Fibroblast of lung (primary cell): ENCODE measurements at regions not wholly inside any gene's neighbourhood (a gene's known extent, or its start where the extent isn't known, plus 50 kb on each side); places are given as distances from the start of the nearest gene placed in this dataset.
"Not testable (repeated sequence)": the region's sequence is repeated elsewhere in the genome, so short reads cannot be mapped to it uniquely, and the experiment has no call there.

Experiments
- DNase-seq, 2 donors: peaks; one replicate each; pipeline versions ENCODE4 v3.0.0 to v3.0.0-alpha.2; 2010; ENCODE audit warnings: low read depth in 2 of 2
- H2AFZ ChIP-seq: 2 replicates; pipeline ENCODE4 v1.5.1; 2012; ENCODE audit warnings: low read length, control low read depth, inconsistent platforms
- H3K27ac ChIP-seq: 2 replicates; pipeline ENCODE4 v1.5.1; 2011; ENCODE audit warnings: low read length, control low read depth; ENCODE audit not compliant: insufficient read depth
- H3K27me3 ChIP-seq: 2 replicates; pipeline ENCODE4 v1.5.1; 2011; ENCODE audit warnings: mild to moderate bottlenecking, low read length; ENCODE audit not compliant: control insufficient read depth, insufficient read depth
- H3K36me3 ChIP-seq: 2 replicates; pipeline ENCODE4 v1.5.1; 2011; ENCODE audit warnings: low read length; ENCODE audit not compliant: control insufficient read depth, insufficient read depth
- H3K4me1 ChIP-seq: 2 replicates; pipeline ENCODE4 v1.5.1; 2011; ENCODE audit warnings: low read length; ENCODE audit not compliant: control insufficient read depth, insufficient read depth; ENCODE audit errors: extremely low read depth
- H3K4me2 ChIP-seq: 2 replicates; pipeline ENCODE4 v1.5.1; 2011; ENCODE audit warnings: low read length, control low read depth; ENCODE audit not compliant: insufficient read depth; ENCODE audit errors: extremely low read depth
- H3K4me3 ChIP-seq, 4 experiments: fragments of 200-600 bp in 1 of 4; sonication (generic) in 1 of 4; replicated peaks in 1 of 4; 2 replicates each; pipeline ENCODE4 v1.5.1; 2011 to 2016; ENCODE audit warnings: low read length in 4 of 4, low read depth in 3 of 4, mild to moderate bottlenecking in 3 of 4, control low read depth in 2 of 4, inconsistent platforms in 1 of 4, mixed read lengths in 1 of 4; ENCODE audit not compliant: insufficient read depth in 1 of 4; ENCODE audit errors: control extremely low read depth in 1 of 4
- H3K79me2 ChIP-seq: 2 replicates; pipeline ENCODE4 v1.5.1; 2012; ENCODE audit warnings: mild to moderate bottlenecking, low read length, inconsistent platforms; ENCODE audit not compliant: control insufficient read depth, insufficient read depth
- H3K9ac ChIP-seq: 2 replicates; pipeline ENCODE4 v1.5.1; 2011; ENCODE audit warnings: mild to moderate bottlenecking, low read length, control low read depth; ENCODE audit not compliant: insufficient read depth
- H3K9me3 ChIP-seq: 2 replicates; pipeline ENCODE4 v1.5.1; 2012; ENCODE audit warnings: low read depth, low read length; ENCODE audit not compliant: control insufficient read depth, insufficient read depth
- H4K20me1 ChIP-seq: 2 replicates; pipeline ENCODE4 v1.5.1; 2011; ENCODE audit warnings: low read length; ENCODE audit not compliant: control insufficient read depth, insufficient read depth; ENCODE audit errors: extremely low read depth
- CTCF ChIP-seq, 2 donors: IDR thresholded peaks in 1 of 2; conservative IDR thresholded peaks in 1 of 2; 1 replicate in 1 of 2; 2 replicates in 1 of 2; pipeline ENCODE4 v1.5.1; 2011 to 2012; ENCODE audit warnings: low read length in 2 of 2, control low read depth in 1 of 2, inconsistent platforms in 1 of 2, low read depth in 1 of 2, mild to moderate bottlenecking in 1 of 2
- EZH2 ChIP-seq: IDR thresholded peaks from 2 replicates; pipeline ENCODE4 v1.5.1; 2012; ENCODE audit warnings: low read length, control low read depth, mild to moderate bottlenecking; ENCODE audit errors: missing control alignments

DNA sequence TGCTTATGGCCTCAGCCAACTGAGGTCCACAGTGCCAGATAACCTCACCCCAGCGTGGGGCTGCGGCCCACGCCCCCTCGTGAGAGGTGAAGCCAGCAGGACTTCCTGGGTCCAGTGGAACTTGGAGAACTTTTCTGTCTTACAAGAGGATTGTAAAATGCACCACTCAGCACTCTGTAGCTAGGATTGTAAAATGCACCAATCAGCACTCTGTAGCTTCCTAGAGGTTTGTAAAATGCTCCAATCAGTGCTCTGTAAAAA is 109.1 kb downstream of the AKAP11 start:
- Histone ChIP-seq H3K9me3 (no peaks in the 10 kb centered on the region), H3K4me3 (no peak overlapping the region), H3K4me1 (no peaks in the 10 kb centered on the region), H4K20me1 (no peaks in the 10 kb centered on the region), H2AFZ (no peak overlapping the region), H3K79me2 (no peaks in the 10 kb centered on the region), H3K27me3 (no peaks in the 10 kb centered on the region), H3K4me2 (no peak overlapping the region), H3K9ac (no peak overlapping the region), H3K36me3 (no peaks in the 10 kb centered on the region), H3K27ac (no peak overlapping the region)
- no peak for TF ChIP-seq EZH2
- no peak for TF ChIP-seq CTCF (conservative IDR thresholded peaks at IDR 0.05 in 1 of 2, IDR thresholded peaks at IDR 0.05 in 1 of 2; ENCODE audit: low read depth in 1 of 2, low read length in 2 of 2)
- no peak for DNase-seq

DNA sequence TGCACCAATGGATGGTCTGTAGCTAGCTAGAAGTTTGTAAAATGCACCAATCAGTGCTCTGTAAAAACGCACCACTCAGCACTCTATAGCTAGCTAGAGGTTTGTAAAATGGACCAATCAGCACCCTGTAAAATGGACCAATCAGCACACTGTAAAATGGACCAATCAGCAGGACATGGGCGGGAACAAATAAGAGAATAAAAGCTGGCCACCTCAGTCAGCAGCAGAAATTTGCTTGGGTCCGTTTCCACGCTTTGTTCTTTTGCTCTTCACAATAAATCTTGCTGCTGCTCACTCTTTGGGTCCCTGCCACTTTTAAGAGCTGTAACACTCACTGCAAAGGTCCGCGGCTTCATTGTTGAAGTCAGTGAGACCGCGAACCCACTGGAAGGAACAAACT is 109.5 kb downstream of the AKAP11 start:
- H3K4me2 ChIP-seq, H4K20me1 ChIP-seq, H3K9ac ChIP-seq, H2AFZ ChIP-seq, H3K27me3 ChIP-seq, H3K4me3 ChIP-seq, H3K79me2 ChIP-seq, H3K4me1 ChIP-seq, H3K9me3 ChIP-seq, DNase-seq, H3K27ac ChIP-seq, H3K36me3 ChIP-seq: not testable (repeated sequence)

DNA sequence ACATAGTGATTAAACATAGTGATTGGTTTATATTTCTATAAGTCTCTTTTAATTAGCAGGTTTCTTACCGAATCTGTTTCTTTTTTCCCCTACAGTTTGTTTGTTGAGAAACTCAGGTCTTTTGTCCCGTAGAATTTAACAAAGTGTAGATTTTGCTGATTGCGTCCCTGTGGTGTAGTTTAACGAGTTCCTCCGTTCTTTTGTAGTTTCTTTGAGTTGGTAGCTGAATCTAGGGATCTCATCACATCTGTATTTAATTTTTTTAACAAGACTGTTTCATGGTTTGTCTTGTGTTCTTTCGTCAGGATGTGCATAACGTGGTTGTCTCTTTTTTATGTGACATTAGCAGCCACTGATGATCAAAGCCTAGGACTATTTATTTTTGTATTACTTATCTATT is 111.1 kb downstream of the AKAP11 start:
- Histone ChIP-seq H3K4me3 (no peak overlapping the region), H3K27me3 (no peaks in the 10 kb centered on the region), H3K27ac (no peak overlapping the region), H3K4me1 (no peaks in the 10 kb centered on the region), H3K79me2 (no peaks in the 10 kb centered on the region), H3K4me2 (no peak overlapping the region), H3K9ac (no peak overlapping the region), H4K20me1 (no peaks in the 10 kb centered on the region), H3K9me3 (no peaks in the 10 kb centered on the region), H3K36me3 (no peaks in the 10 kb centered on the region), H2AFZ (no peak overlapping the region)
- no peak for TF ChIP-seq CTCF (conservative IDR thresholded peaks at IDR 0.05 in 1 of 2, IDR thresholded peaks at IDR 0.05 in 1 of 2; ENCODE audit: low read depth in 1 of 2, low read length in 2 of 2)
- TF ChIP-seq EZH2 = no peak
- DNase-seq = no peak

GRCh38 chr13:42384265-42384664 is 112.3 kb downstream of the AKAP11 start:
- H3K79me2 ChIP-seq = no peaks in the 10 kb centered on the region
- H3K4me1 ChIP-seq = no peaks in the 10 kb centered on the region
- peak in 1 of 2 donors; percentile 18 for DNase-seq
- no peak overlapping the region for H3K27ac ChIP-seq
- no peak overlapping the region for H3K4me3 ChIP-seq
- no peaks in the 10 kb centered on the region for H4K20me1 ChIP-seq
- no peak overlapping the region for H2AFZ ChIP-seq
- H3K4me2 ChIP-seq = no peak overlapping the region
- no peaks in the 10 kb centered on the region for H3K9me3 ChIP-seq
- H3K9ac ChIP-seq = no peak overlapping the region
- no peaks in the 10 kb centered on the region for H3K36me3 ChIP-seq
- TF ChIP-seq CTCF (conservative IDR thresholded peaks at IDR 0.05 in 1 of 2, IDR thresholded peaks at IDR 0.05 in 1 of 2; ENCODE audit: low read depth in 1 of 2, low read length in 2 of 2) (no peak), EZH2 (no peak)
- no peaks in the 10 kb centered on the region for H3K27me3 ChIP-seq
